ENCODE measurements at regions not wholly inside any gene's neighbourhood (a gene's known extent, or its start where the extent isn't known, plus 50 kb on each side); places are given as distances from the start of the nearest gene placed in this dataset.

- TF ChIP-seq HNF4A (conservative IDR thresholded peaks at IDR 0.05), result no peak
- TF ChIP-seq EGR1 (IDR thresholded peaks at IDR 0.05; ENCODE audit: low read depth in 2 of 2), result no peak
- no peak for TF ChIP-seq SP1 (IDR thresholded peaks at IDR 0.05)
Measured at GRCh38 chr11:70630068-70630467, 231.7 kb downstream of the CTTN start (continued).

GRCh38 chr11:70630816-70631623 lies 232.7 kb downstream of the CTTN start:
- TF ChIP-seq EGR1 (IDR thresholded peaks at IDR 0.05; ENCODE audit: low read depth in 2 of 2), result no peak
- TF ChIP-seq RXRA (IDR thresholded peaks at IDR 0.05), result no peak
- no peak for TF ChIP-seq TAF1 (conservative IDR thresholded peaks at IDR 0.05)
- TF ChIP-seq ZBTB33 (IDR thresholded peaks at IDR 0.05), result no peak
- TF ChIP-seq JUND (IDR thresholded peaks at IDR 0.05), result no peak
- TF ChIP-seq ATF3 (IDR thresholded peaks at IDR 0.05), result no peak
- no peak for TF ChIP-seq MAX (IDR thresholded peaks at IDR 0.05)
- no peak for TF ChIP-seq NR2F2 (IDR thresholded peaks at IDR 0.05)
- no peak for TF ChIP-seq FOXA2 (IDR thresholded peaks at IDR 0.05)
- peaks cover 0 to 4% (median 3%) of the 10 kb centered on the region in 4 donors for H3K4me1 ChIP-seq (ENCODE audit: control insufficient read depth in 4 of 4, insufficient read depth in 4 of 4, low read length in 3 of 4)
- H3K27ac ChIP-seq (ENCODE audit: low read depth in 1 of 2, low read length in 2 of 2), result no peak overlapping the region
- H3K36me3 ChIP-seq (ENCODE audit: control insufficient read depth in 4 of 4, insufficient read depth in 3 of 4, low read depth in 1 of 4, low read length in 3 of 4), result no peaks in the 10 kb centered on the region
- WGBS, result 93% methylated on average over 20 of the region's 20 CpGs
- H3K9ac ChIP-seq (ENCODE audit: low read depth in 1 of 2, low read length in 2 of 2), result no peak overlapping the region
- H3K9me3 ChIP-seq (ENCODE audit: control insufficient read depth in 4 of 4, low read length in 3 of 4), result no peaks in the 10 kb centered on the region
- DNase-seq (ENCODE audit: low spot score), result no peak
- no peaks in the 10 kb centered on the region for H3K27me3 ChIP-seq (ENCODE audit: control insufficient read depth in 4 of 4, insufficient read depth in 4 of 4, low read length in 3 of 4)
- no peak overlapping the region for H3K4me3 ChIP-seq (ENCODE audit: low read depth in 1 of 3, low read length in 3 of 3)

- no peaks in the 10 kb centered on the region for H3K36me3 ChIP-seq (ENCODE audit: control insufficient read depth in 4 of 4, insufficient read depth in 3 of 4, low read depth in 1 of 4, low read length in 3 of 4)
- WGBS, result 93% methylated on average over 13 of the region's 13 CpGs
- H3K4me3 ChIP-seq (ENCODE audit: low read depth in 1 of 3, low read length in 3 of 3), result no peak overlapping the region
- no peak overlapping the region for H3K9ac ChIP-seq (ENCODE audit: low read depth in 1 of 2, low read length in 2 of 2)
- H3K27ac ChIP-seq (ENCODE audit: low read depth in 1 of 2, low read length in 2 of 2), result no peak overlapping the region
- no peaks in the 10 kb centered on the region for H3K27me3 ChIP-seq (ENCODE audit: control insufficient read depth in 4 of 4, insufficient read depth in 4 of 4, low read length in 3 of 4)
- peaks cover 0 to 4% (median 3%) of the 10 kb centered on the region in 4 donors for H3K4me1 ChIP-seq (ENCODE audit: control insufficient read depth in 4 of 4, insufficient read depth in 4 of 4, low read length in 3 of 4)
- DNase-seq (ENCODE audit: low spot score), result no peak
- TF ChIP-seq REST (IDR thresholded peaks at IDR 0.05), result no peak
- no peak for TF ChIP-seq ZBTB33 (IDR thresholded peaks at IDR 0.05)
- no peak for TF ChIP-seq FOXA1 (IDR thresholded peaks at IDR 0.05)
- TF ChIP-seq TAF1 (conservative IDR thresholded peaks at IDR 0.05), result no peak
- no peak for TF ChIP-seq HNF4G (IDR thresholded peaks at IDR 0.05)
- no peak for TF ChIP-seq NR2F2 (IDR thresholded peaks at IDR 0.05)
- no peak for TF ChIP-seq YY1 (IDR thresholded peaks at IDR 0.05)
- TF ChIP-seq FOXA2 (IDR thresholded peaks at IDR 0.05), result no peak
- TF ChIP-seq RXRA (IDR thresholded peaks at IDR 0.05), result no peak
- TF ChIP-seq SP1 (IDR thresholded peaks at IDR 0.05), result no peak
- no peak for TF ChIP-seq GABPA (IDR thresholded peaks at IDR 0.05 in 1 of 2, conservative IDR thresholded peaks at IDR 0.05 in 1 of 2)
- TF ChIP-seq HNF4A (conservative IDR thresholded peaks at IDR 0.05), result no peak
- H3K9me3 ChIP-seq (ENCODE audit: control insufficient read depth in 4 of 4, low read length in 3 of 4), result no peaks in the 10 kb centered on the region
Measured at GRCh38 chr11:70631624-70632047, 233.3 kb downstream of the CTTN start.

All from liver (tissue), 7 donors.